ENCODE measurements at regions not wholly inside any gene's neighbourhood (a gene's known extent, or its start where the extent isn't known, plus 50 kb on each side); places are given as distances from the start of the nearest gene placed in this dataset.
A peak's percentile ranks its signal among the peaks of the same experiment; 100 is the strongest.

GRCh38 chr3:109532257-109533216 lies 195.2 kb upstream of the DPPA4 start:
- DNase-seq (ENCODE audit: low spot score): peak; percentile 59

- DNase-seq (ENCODE audit: low spot score): no peak
These were observed 208.4 kb upstream of the DPPA4 start for GRCh38 chr3:109545746-109546145.

- no peak for DNase-seq (ENCODE audit: low spot score)
These were observed 211.0 kb upstream of the DPPA4 start for GRCh38 chr3:109548192-109548938.

GRCh38 chr3:109553591-109554371 lies 216.4 kb upstream of the DPPA4 start:
- no peak for DNase-seq (ENCODE audit: low spot score)

- peak; percentile 80 for DNase-seq (ENCODE audit: low spot score)
These were observed 222.0 kb upstream of the DPPA4 start for GRCh38 chr3:109559389-109559788.

GRCh38 chr3:109563149-109563548 lies 225.8 kb upstream of the DPPA4 start:
- DNase-seq (ENCODE audit: low spot score): no peak

- no peak for DNase-seq (ENCODE audit: low spot score)
These were observed 231.9 kb upstream of the DPPA4 start for GRCh38 chr3:109569135-109569846.

- no peak for DNase-seq (ENCODE audit: low spot score)
These were observed 233.1 kb upstream of the DPPA4 start for GRCh38 chr3:109570408-109570807.

GRCh38 chr3:109572301-109572700 lies 235.0 kb upstream of the DPPA4 start:
- DNase-seq (ENCODE audit: low spot score): no peak

- DNase-seq (ENCODE audit: low spot score): no peak
These were observed 259.6 kb upstream of the DPPA4 start for GRCh38 chr3:109596991-109597390.

GRCh38 chr3:109597444-109597843 lies 260.1 kb upstream of the DPPA4 start:
- DNase-seq (ENCODE audit: low spot score): no peak

- no peak for DNase-seq (ENCODE audit: low spot score)
These were observed 270.6 kb upstream of the DPPA4 start for GRCh38 chr3:109607897-109608296.

- no peak for DNase-seq (ENCODE audit: low spot score)
These were observed 271.2 kb upstream of the DPPA4 start for GRCh38 chr3:109608574-109608973.

- no peak for DNase-seq (ENCODE audit: low spot score)
These were observed 281.5 kb upstream of the DPPA4 start for GRCh38 chr3:109618766-109619378.

- no peak for DNase-seq (ENCODE audit: low spot score)
These were observed 294.6 kb upstream of the DPPA4 start for GRCh38 chr3:109631897-109632296.

- no peak for DNase-seq (ENCODE audit: low spot score)
These were observed 302.9 kb upstream of the DPPA4 start for GRCh38 chr3:109640146-109640652.

- DNase-seq (ENCODE audit: low spot score): no peak
These were observed 304.7 kb upstream of the DPPA4 start for GRCh38 chr3:109642025-109642424.

- no peak for DNase-seq (ENCODE audit: low spot score)
These were observed 306.2 kb upstream of the DPPA4 start for GRCh38 chr3:109643590-109643989.

GRCh38 chr3:109644332-109644731 lies 307.0 kb upstream of the DPPA4 start:
- no peak for DNase-seq (ENCODE audit: low spot score)

GRCh38 chr3:109644746-109645145 lies 307.4 kb upstream of the DPPA4 start:
- DNase-seq (ENCODE audit: low spot score): no peak

- no peak for DNase-seq (ENCODE audit: low spot score)
These were observed 310.7 kb upstream of the DPPA4 start for GRCh38 chr3:109648027-109648426.
